ENCODE measurements at regions not wholly inside any gene's neighbourhood (a gene's known extent, or its start where the extent isn't known, plus 50 kb on each side); places are given as distances from the start of the nearest gene placed in this dataset.

GRCh38 chrX:10831716-10832502 is 211.5 kb upstream of the MID1 start:
- TF ChIP-seq CTCF (IDR thresholded peaks at IDR 0.05; ENCODE audit: unreplicated experiment) = no peak
- CTCF ChIA-PET = no interaction called here
- BruUV-seq (replicated peaks) = no TSS peak
- Mint-ChIP-seq H3K4me3 (ENCODE audit: low read depth, unreplicated experiment) (peak overlapping the region; percentile 76), H3K27me3 (ENCODE audit: unreplicated experiment) (no peaks in the 10 kb centered on the region), H3K9me3 (ENCODE audit: low read depth, unreplicated experiment) (no peaks in the 10 kb centered on the region), H3K27ac (ENCODE audit: unreplicated experiment) (peak overlapping the region; percentile 71), H3K4me1 (ENCODE audit: low read depth, unreplicated experiment) (peaks cover 8% of the 10 kb centered on the region), H3K36me3 (ENCODE audit: insufficient read depth, unreplicated experiment) (peaks cover 19% of the 10 kb centered on the region)
- intact Hi-C loops (cut with micrococcal nuclease; ENCODE audit: unreplicated experiment) = loop anchor here (2.0 to 10.0 kb wide), 3 partner anchors 69 to 233 kb away; no protein-coding TSS in a partner anchor
- DNase-seq = peak; percentile 8

- CTCF ChIA-PET = interaction anchor here (0.8 kb wide), 1 partner anchor 10 kb away, joined by 4 read pairs; no protein-coding TSS in a partner anchor
- Mint-ChIP-seq H3K4me3 (ENCODE audit: low read depth, unreplicated experiment) (peak overlapping the region; percentile 76), H3K36me3 (ENCODE audit: insufficient read depth, unreplicated experiment) (peaks cover 19% of the 10 kb centered on the region), H3K27ac (ENCODE audit: unreplicated experiment) (peak overlapping the region; percentile 71), H3K27me3 (ENCODE audit: unreplicated experiment) (no peaks in the 10 kb centered on the region), H3K4me1 (ENCODE audit: low read depth, unreplicated experiment) (peaks cover 5% of the 10 kb centered on the region), H3K9me3 (ENCODE audit: low read depth, unreplicated experiment) (no peaks in the 10 kb centered on the region)
- peak; percentile 74 for DNase-seq
- no peak for TF ChIP-seq CTCF (IDR thresholded peaks at IDR 0.05; ENCODE audit: unreplicated experiment)
- intact Hi-C loops (cut with micrococcal nuclease; ENCODE audit: unreplicated experiment) = loop anchor here (1.0 to 10.0 kb wide), 4 partner anchors 67 to 267 kb away; no protein-coding TSS in a partner anchor
- no TSS peak for BruUV-seq (replicated peaks)
These were observed 213.1 kb upstream of the MID1 start for GRCh38 chrX:10833299-10834169.

GRCh38 chrX:10841579-10841978 is 221.2 kb upstream of the MID1 start:
- H3K36me3 Mint-ChIP-seq (ENCODE audit: insufficient read depth, unreplicated experiment) = no peaks in the 10 kb centered on the region
- no peak overlapping the region for H3K27ac Mint-ChIP-seq (ENCODE audit: unreplicated experiment)
- H3K27me3 Mint-ChIP-seq (ENCODE audit: unreplicated experiment) = no peaks in the 10 kb centered on the region
- no peaks in the 10 kb centered on the region for H3K9me3 Mint-ChIP-seq (ENCODE audit: low read depth, unreplicated experiment)
- no peak for DNase-seq
- intact Hi-C loops (cut with micrococcal nuclease; ENCODE audit: unreplicated experiment) = no loop called here
- H3K4me1 Mint-ChIP-seq (ENCODE audit: low read depth, unreplicated experiment) = no peaks in the 10 kb centered on the region
- CTCF ChIA-PET = no interaction called here
- TF ChIP-seq CTCF (IDR thresholded peaks at IDR 0.05; ENCODE audit: unreplicated experiment) = no peak
- H3K4me3 Mint-ChIP-seq (ENCODE audit: low read depth, unreplicated experiment) = no peak overlapping the region
- BruUV-seq (replicated peaks) = no TSS peak

GRCh38 chrX:10842646-10843045 is 222.3 kb upstream of the MID1 start:
- DNase-seq = no peak

More at GRCh38 chrX:10842646-10843045, 222.3 kb upstream of the MID1 start:
- H3K9me3 Mint-ChIP-seq (ENCODE audit: low read depth, unreplicated experiment) = no peaks in the 10 kb centered on the region
- H3K4me3 Mint-ChIP-seq (ENCODE audit: low read depth, unreplicated experiment) = no peak overlapping the region
- CTCF ChIA-PET = interaction anchor here (0.6 kb wide), 1 partner anchor 1864 kb away, joined by 5 read pairs; no protein-coding TSS in a partner anchor
- no peaks in the 10 kb centered on the region for H3K27me3 Mint-ChIP-seq (ENCODE audit: unreplicated experiment)
- TF ChIP-seq CTCF (IDR thresholded peaks at IDR 0.05; ENCODE audit: unreplicated experiment) = no peak
- no TSS peak for BruUV-seq (replicated peaks)
- intact Hi-C loops (cut with micrococcal nuclease; ENCODE audit: unreplicated experiment) = no loop called here
- no peaks in the 10 kb centered on the region for H3K36me3 Mint-ChIP-seq (ENCODE audit: insufficient read depth, unreplicated experiment)
- H3K27ac Mint-ChIP-seq (ENCODE audit: unreplicated experiment) = no peak overlapping the region
- no peaks in the 10 kb centered on the region for H3K4me1 Mint-ChIP-seq (ENCODE audit: low read depth, unreplicated experiment)

Measured in Calu3 (cell line).